ENCODE measurements at regions not wholly inside any gene's neighbourhood (a gene's known extent, or its start where the extent isn't known, plus 50 kb on each side); places are given as distances from the start of the nearest gene placed in this dataset.

- TF ChIP-seq ZBTB8A (tag by site-specific recombination; IDR thresholded peaks at IDR 0.05) (no peak), TCF7L2 (IDR thresholded peaks at IDR 0.05; ENCODE audit: borderline replicate concordance, low read depth, low read length) (no peak), MYNN (tag by site-specific recombination; IDR thresholded peaks at IDR 0.05; ENCODE audit: borderline replicate concordance) (no peak), KLF17 (tag by site-specific recombination; IDR thresholded peaks at IDR 0.05) (no peak), REST (tag by site-specific recombination; IDR thresholded peaks at IDR 0.05) (no peak), ZSCAN30 (tag by site-specific recombination; IDR thresholded peaks at IDR 0.05) (no peak), BCL11A (tag by site-specific recombination; IDR thresholded peaks at IDR 0.05; ENCODE audit: low read depth) (no peak), ZNF184 (tag by site-specific recombination; IDR thresholded peaks at IDR 0.05) (no peak), PATZ1 (tag by site-specific recombination; IDR thresholded peaks at IDR 0.05) (no peak), KLF10 (tag by site-specific recombination; IDR thresholded peaks at IDR 0.05) (no peak)
Measured at GRCh38 chr11:103546236-103546635, 437.0 kb downstream of the DYNC2H1 start.

Data from HEK293 (cell line).